Keratinocyte (primary cell): ENCODE measurements at regions not wholly inside any gene's neighbourhood (a gene's known extent, or its start where the extent isn't known, plus 50 kb on each side); places are given as distances from the start of the nearest gene placed in this dataset.

Source experiments
- DNase-seq: peaks from one replicate; pipeline ENCODE4 v3.0.0-alpha.2; 2011; ENCODE audit warnings: low read depth, missing footprints, low spot score
- FAIRE-seq: peaks from 2 replicates; lab custom pipeline; 2011; peaks lifted over from hg19 to GRCh38; lab: Jason Lieb, UNC
- H2AFZ ChIP-seq: 2 replicates; pipeline ENCODE4 v1.6.0; 2012; ENCODE audit warnings: low read length, control low read depth, inconsistent platforms; ENCODE audit not compliant: control insufficient read depth
- H3K27ac ChIP-seq: 2 replicates; pipeline ENCODE4 v1.5.1; 2011; ENCODE audit warnings: low read length; ENCODE audit not compliant: control insufficient read depth, insufficient read depth
- H3K27me3 ChIP-seq: 3 replicates; pipeline ENCODE4 v1.6.0; 2011; ENCODE audit warnings: low read length; ENCODE audit not compliant: control insufficient read depth, insufficient read depth; ENCODE audit errors: extremely low read depth
- H3K36me3 ChIP-seq, 2 experiments: 2 replicates in 1 of 2; 3 replicates in 1 of 2; pipeline ENCODE4 v1.5.1; 2011; ENCODE audit warnings: low read length in 2 of 2, mild to moderate bottlenecking in 1 of 2; ENCODE audit not compliant: control insufficient read depth in 2 of 2, insufficient read depth in 2 of 2; ENCODE audit errors: extremely low read depth in 1 of 2
- H3K4me1 ChIP-seq: 3 replicates; pipeline ENCODE4 v1.5.1; 2011; ENCODE audit warnings: low read length; ENCODE audit not compliant: control insufficient read depth, insufficient read depth; ENCODE audit errors: extremely low read depth
- H3K4me2 ChIP-seq: 3 replicates; pipeline ENCODE4 v1.6.0; 2011; ENCODE audit warnings: low read depth, low read length; ENCODE audit not compliant: control insufficient read depth, insufficient read depth; ENCODE audit errors: extremely low read depth
- H3K4me3 ChIP-seq, 3 experiments: fragments of 200-600 bp in 1 of 3; sonication (generic) in 1 of 3; 2 replicates in 2 of 3; 3 replicates in 1 of 3; pipeline ENCODE4 v1.5.1; 2011 to 2016; ENCODE audit warnings: low read length in 3 of 3, mild to moderate bottlenecking in 3 of 3, control low read depth in 2 of 3, inconsistent platforms in 1 of 3, low read depth in 1 of 3, mixed read lengths in 1 of 3, mixed run types in 1 of 3, moderate library complexity in 1 of 3; ENCODE audit not compliant: control insufficient read depth in 2 of 3, insufficient read depth in 2 of 3; ENCODE audit errors: extremely low read depth in 1 of 3
- H3K79me2 ChIP-seq: 2 replicates; pipeline ENCODE4 v1.6.0; 2012; ENCODE audit warnings: low read length; ENCODE audit not compliant: control insufficient read depth, insufficient read depth
- H3K9ac ChIP-seq: 3 replicates; pipeline ENCODE4 v1.6.0; 2011; ENCODE audit warnings: low read length; ENCODE audit not compliant: control insufficient read depth, insufficient read depth; ENCODE audit errors: extremely low read depth
- H3K9me1 ChIP-seq: 3 replicates; pipeline ENCODE4 v1.6.0; 2011; ENCODE audit warnings: low read length; ENCODE audit not compliant: control insufficient read depth, insufficient read depth; ENCODE audit errors: extremely low read depth
- H3K9me3 ChIP-seq: 2 replicates; pipeline ENCODE4 v1.5.1; 2012; ENCODE audit warnings: low read depth, low read length; ENCODE audit not compliant: control insufficient read depth
- H4K20me1 ChIP-seq: 3 replicates; pipeline ENCODE4 v1.6.0; 2011; ENCODE audit warnings: low read length; ENCODE audit not compliant: control insufficient read depth, insufficient read depth; ENCODE audit errors: extremely low read depth
- EZH2 ChIP-seq: IDR thresholded peaks from one replicate; pipeline ENCODE4 v1.6.1; 2012; ENCODE audit warnings: inconsistent platforms, mild to moderate bottlenecking, low read length, moderate library complexity
- dilution Hi-C: fragments of 300-500 bp; cut with MboI; formaldehyde crosslinking; loops from one replicate; pipeline ENCODE4 v1.7.0; 2020; ENCODE audit warnings: low sequenced_read_pairs; ENCODE audit not compliant: extremely low pct_ligation_motif_present
- TF ChIP-seq, protein P1 (sequence below), 3 experiments: IDR thresholded peaks in 1 of 3; conservative IDR thresholded peaks in 1 of 3; optimal IDR thresholded peaks in 1 of 3; 2 replicates in 2 of 3; 3 replicates in 1 of 3; pipeline versions ENCODE3 to v1.5.1; 2011; ENCODE audit warnings: low read length in 3 of 3, mild to moderate bottlenecking in 3 of 3, moderate library complexity in 2 of 3, control low read depth in 1 of 3, inconsistent platforms in 1 of 3; ENCODE audit not compliant: insufficient read depth in 2 of 3; ENCODE audit errors: extremely low read depth in 1 of 3

- Histone ChIP-seq H3K4me1 (no peaks in the 10 kb centered on the region), H2AFZ (no peak overlapping the region), H3K9me1 (no peaks in the 10 kb centered on the region), H3K27ac (no peak overlapping the region), H3K9me3 (no peaks in the 10 kb centered on the region), H3K4me2 (no peak overlapping the region), H3K79me2 (no peaks in the 10 kb centered on the region), H3K27me3 (no peaks in the 10 kb centered on the region), H3K4me3 (no peak overlapping the region), H3K9ac (no peak overlapping the region), H3K36me3 (no peaks in the 10 kb centered on the region), H4K20me1 (no peaks in the 10 kb centered on the region)
- TF ChIP-seq, protein P1, sequence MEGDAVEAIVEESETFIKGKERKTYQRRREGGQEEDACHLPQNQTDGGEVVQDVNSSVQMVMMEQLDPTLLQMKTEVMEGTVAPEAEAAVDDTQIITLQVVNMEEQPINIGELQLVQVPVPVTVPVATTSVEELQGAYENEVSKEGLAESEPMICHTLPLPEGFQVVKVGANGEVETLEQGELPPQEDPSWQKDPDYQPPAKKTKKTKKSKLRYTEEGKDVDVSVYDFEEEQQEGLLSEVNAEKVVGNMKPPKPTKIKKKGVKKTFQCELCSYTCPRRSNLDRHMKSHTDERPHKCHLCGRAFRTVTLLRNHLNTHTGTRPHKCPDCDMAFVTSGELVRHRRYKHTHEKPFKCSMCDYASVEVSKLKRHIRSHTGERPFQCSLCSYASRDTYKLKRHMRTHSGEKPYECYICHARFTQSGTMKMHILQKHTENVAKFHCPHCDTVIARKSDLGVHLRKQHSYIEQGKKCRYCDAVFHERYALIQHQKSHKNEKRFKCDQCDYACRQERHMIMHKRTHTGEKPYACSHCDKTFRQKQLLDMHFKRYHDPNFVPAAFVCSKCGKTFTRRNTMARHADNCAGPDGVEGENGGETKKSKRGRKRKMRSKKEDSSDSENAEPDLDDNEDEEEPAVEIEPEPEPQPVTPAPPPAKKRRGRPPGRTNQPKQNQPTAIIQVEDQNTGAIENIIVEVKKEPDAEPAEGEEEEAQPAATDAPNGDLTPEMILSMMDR (optimal IDR thresholded peaks at IDR 0.05 in 1 of 3, IDR thresholded peaks at IDR 0.05 in 1 of 3, conservative IDR thresholded peaks at IDR 0.05 in 1 of 3; ENCODE audit: extremely low read depth in 1 of 3, insufficient read depth in 2 of 3, low read length in 3 of 3), result no peak
- no peak for TF ChIP-seq EZH2
- dilution Hi-C loops, result no loop called here
- no peak for DNase-seq
- FAIRE-seq, result no peak
These were observed 99.1 kb upstream of the DUSP22 start for GRCh38 chr6:193180-193579.

DNA sequence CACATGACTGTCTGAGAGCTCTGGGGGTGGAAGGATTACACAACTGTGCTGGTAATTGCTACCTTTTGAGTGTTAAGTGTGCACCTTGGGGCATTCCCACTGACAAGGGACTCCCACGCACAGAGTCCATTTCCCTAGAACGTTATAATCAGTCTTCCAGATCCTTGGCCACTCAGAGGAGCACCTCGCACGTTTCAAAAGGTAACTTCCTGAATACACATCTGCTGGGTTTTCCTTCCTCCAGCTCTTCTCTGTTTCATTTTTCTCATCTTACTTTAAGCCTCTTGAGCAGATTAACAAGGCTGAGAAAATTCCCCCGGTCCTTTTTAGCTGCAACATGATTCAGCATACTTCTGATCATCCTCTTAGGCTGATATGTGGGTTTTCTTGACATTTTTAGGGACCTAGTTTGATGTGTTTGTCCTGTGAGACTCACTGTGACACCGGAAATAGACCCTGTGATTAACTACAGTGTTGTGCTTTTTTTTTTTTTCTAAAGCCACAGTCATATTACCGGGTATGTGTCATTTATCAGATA lies 98.4 kb upstream of the DUSP22 start:
- H3K79me2 ChIP-seq, result no peaks in the 10 kb centered on the region
- no peak for FAIRE-seq
- no peaks in the 10 kb centered on the region for H4K20me1 ChIP-seq
- no peak overlapping the region for H3K4me3 ChIP-seq
- no peak for TF ChIP-seq EZH2
- TF ChIP-seq, protein P1 (optimal IDR thresholded peaks at IDR 0.05 in 1 of 3, IDR thresholded peaks at IDR 0.05 in 1 of 3, conservative IDR thresholded peaks at IDR 0.05 in 1 of 3; ENCODE audit: extremely low read depth in 1 of 3, insufficient read depth in 2 of 3, low read length in 3 of 3), result no peak
- no peak overlapping the region for H3K4me2 ChIP-seq
- H3K9me1 ChIP-seq, result no peaks in the 10 kb centered on the region
- no peak overlapping the region for H3K27ac ChIP-seq
- H2AFZ ChIP-seq, result no peak overlapping the region
- no peak overlapping the region for H3K9ac ChIP-seq
- H3K9me3 ChIP-seq, result no peaks in the 10 kb centered on the region
- no peaks in the 10 kb centered on the region for H3K27me3 ChIP-seq
- H3K4me1 ChIP-seq, result no peaks in the 10 kb centered on the region
- dilution Hi-C loops, result no loop called here
- no peak for DNase-seq
- no peaks in the 10 kb centered on the region for H3K36me3 ChIP-seq
